ENCODE measurements at regions not wholly inside any gene's neighbourhood (a gene's known extent, or its start where the extent isn't known, plus 50 kb on each side); places are given as distances from the start of the nearest gene placed in this dataset.

DNA sequence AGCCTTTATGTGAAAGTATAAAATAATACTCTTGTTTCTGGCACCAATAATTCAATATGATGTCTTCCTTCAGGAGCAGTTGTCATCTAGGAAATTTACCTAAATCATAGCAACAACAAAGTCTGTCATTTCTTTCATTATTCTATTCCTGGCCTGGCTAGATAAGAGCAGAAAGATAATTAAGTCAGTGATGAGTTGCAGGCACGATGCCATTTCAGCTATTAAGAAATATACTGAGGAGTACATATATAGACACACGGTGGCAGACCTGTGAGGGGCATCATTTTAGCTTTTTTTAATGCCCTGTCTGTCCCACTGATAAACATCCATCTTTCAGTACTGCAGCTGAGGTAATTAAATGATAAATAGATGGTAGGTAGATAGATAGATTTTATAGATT is 756.1 kb upstream of the EPHA7 start:
- peaks cover 2% of the 10 kb centered on the region for H3K36me3 Mint-ChIP-seq
- H3F3A ChIP-seq (ENCODE audit: low read depth): peaks cover 9% of the 10 kb centered on the region
- no peak overlapping the region for H3K27ac Mint-ChIP-seq
- TF ChIP-seq, protein P1, sequence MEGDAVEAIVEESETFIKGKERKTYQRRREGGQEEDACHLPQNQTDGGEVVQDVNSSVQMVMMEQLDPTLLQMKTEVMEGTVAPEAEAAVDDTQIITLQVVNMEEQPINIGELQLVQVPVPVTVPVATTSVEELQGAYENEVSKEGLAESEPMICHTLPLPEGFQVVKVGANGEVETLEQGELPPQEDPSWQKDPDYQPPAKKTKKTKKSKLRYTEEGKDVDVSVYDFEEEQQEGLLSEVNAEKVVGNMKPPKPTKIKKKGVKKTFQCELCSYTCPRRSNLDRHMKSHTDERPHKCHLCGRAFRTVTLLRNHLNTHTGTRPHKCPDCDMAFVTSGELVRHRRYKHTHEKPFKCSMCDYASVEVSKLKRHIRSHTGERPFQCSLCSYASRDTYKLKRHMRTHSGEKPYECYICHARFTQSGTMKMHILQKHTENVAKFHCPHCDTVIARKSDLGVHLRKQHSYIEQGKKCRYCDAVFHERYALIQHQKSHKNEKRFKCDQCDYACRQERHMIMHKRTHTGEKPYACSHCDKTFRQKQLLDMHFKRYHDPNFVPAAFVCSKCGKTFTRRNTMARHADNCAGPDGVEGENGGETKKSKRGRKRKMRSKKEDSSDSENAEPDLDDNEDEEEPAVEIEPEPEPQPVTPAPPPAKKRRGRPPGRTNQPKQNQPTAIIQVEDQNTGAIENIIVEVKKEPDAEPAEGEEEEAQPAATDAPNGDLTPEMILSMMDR (IDR thresholded peaks at IDR 0.05): no peak
- TF ChIP-seq EZH2 (IDR thresholded peaks at IDR 0.05) (no peak), EZH2phosphoT487 (IDR thresholded peaks at IDR 0.05) (no peak)
- H3K27me3 ChIP-seq: no peaks in the 10 kb centered on the region
- DNase-seq (ENCODE audit: low spot score): no peak
- H3K27ac ChIP-seq: no peak overlapping the region
- no peak overlapping the region for H3K4me3 ChIP-seq
- H3K4me1 Mint-ChIP-seq: peaks cover 6% of the 10 kb centered on the region
- H3K36me3 ChIP-seq: no peaks in the 10 kb centered on the region
- H3K9me3 ChIP-seq (ENCODE audit: low read depth): no peaks in the 10 kb centered on the region
- H3K4me1 ChIP-seq: peaks cover 15% of the 10 kb centered on the region
- H3K4me2 ChIP-seq: no peak overlapping the region
- H2AFZ ChIP-seq (replicated peaks): no peak overlapping the region
- no peaks in the 10 kb centered on the region for H4K20me1 ChIP-seq (ENCODE audit: low read depth)
- no peak overlapping the region for H3K9ac ChIP-seq
- peaks cover 11% of the 10 kb centered on the region for H3K9me3 Mint-ChIP-seq
- no peaks in the 10 kb centered on the region for H3K79me2 ChIP-seq (ENCODE audit: low read depth)
- H3K4me3 Mint-ChIP-seq: no peak overlapping the region
- H3K27me3 Mint-ChIP-seq (ENCODE audit: insufficient read depth, low read depth): peaks cover 7% of the 10 kb centered on the region

DNA sequence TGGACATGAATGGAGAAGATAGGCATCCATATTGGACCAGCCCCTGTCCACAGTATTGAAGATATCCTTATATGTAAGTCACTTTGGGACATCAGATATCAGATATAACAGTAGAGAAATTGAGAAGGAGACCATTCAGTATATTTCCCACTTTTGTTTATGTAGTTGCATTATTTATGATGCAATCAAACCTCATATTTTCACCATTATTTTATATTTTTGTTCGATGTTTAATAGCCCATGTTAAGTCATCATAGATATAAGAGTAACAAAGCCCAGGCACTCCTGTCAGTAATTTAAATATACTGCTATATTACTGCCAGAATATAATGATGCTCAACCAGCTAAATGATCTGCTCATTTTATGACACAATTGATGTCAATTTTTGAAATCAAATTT is 744.5 kb upstream of the EPHA7 start:
- Mint-ChIP-seq H3K27me3 (ENCODE audit: insufficient read depth, low read depth) (peaks cover 2% of the 10 kb centered on the region), H3K9me3 (peaks cover 7% of the 10 kb centered on the region), H3K27ac (no peak overlapping the region), H3K36me3 (no peaks in the 10 kb centered on the region), H3K4me3 (no peak overlapping the region), H3K4me1 (peaks cover 1% of the 10 kb centered on the region)
- TF ChIP-seq, protein P1 (IDR thresholded peaks at IDR 0.05): no peak
- no peak for TF ChIP-seq EZH2 (IDR thresholded peaks at IDR 0.05)
- TF ChIP-seq EZH2phosphoT487 (IDR thresholded peaks at IDR 0.05): no peak
- no peak overlapping the region for H3K4me3 ChIP-seq
- no peaks in the 10 kb centered on the region for H3K36me3 ChIP-seq
- H4K20me1 ChIP-seq (ENCODE audit: low read depth): no peaks in the 10 kb centered on the region
- no peaks in the 10 kb centered on the region for H3F3A ChIP-seq (ENCODE audit: low read depth)
- H3K4me2 ChIP-seq: no peak overlapping the region
- no peak overlapping the region for H3K27ac ChIP-seq
- no peak for DNase-seq (ENCODE audit: low spot score)
- H2AFZ ChIP-seq (replicated peaks): no peak overlapping the region
- no peaks in the 10 kb centered on the region for H3K4me1 ChIP-seq
- no peaks in the 10 kb centered on the region for H3K9me3 ChIP-seq (ENCODE audit: low read depth)
- no peaks in the 10 kb centered on the region for H3K79me2 ChIP-seq (ENCODE audit: low read depth)
- H3K9ac ChIP-seq: no peak overlapping the region
- no peaks in the 10 kb centered on the region for H3K27me3 ChIP-seq

DNA sequence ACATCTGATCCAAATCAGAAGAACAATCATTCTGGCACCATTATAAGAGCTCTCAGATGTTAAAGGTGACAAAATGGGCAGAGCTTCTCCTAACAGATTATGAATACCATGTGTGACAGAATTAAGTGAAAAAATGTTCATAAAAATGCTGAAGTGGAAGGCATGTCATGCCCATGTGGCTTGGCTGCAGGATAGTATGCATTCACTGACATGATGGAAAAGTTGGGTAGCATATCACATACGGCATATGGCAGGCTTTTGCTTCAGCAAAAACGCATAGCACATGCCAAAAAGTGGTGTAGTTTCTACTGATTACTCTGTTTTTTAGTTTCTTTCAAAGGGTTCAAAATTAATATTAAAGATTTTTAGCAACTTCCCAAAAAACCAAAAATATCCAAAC is 731.5 kb upstream of the EPHA7 start:
- peaks cover 3% of the 10 kb centered on the region for H3K9me3 Mint-ChIP-seq
- no peak overlapping the region for H3K4me3 Mint-ChIP-seq
- peaks cover 4% of the 10 kb centered on the region for H3K4me1 Mint-ChIP-seq
- H3K27me3 Mint-ChIP-seq (ENCODE audit: insufficient read depth, low read depth): no peaks in the 10 kb centered on the region
- Histone ChIP-seq H3K27me3 (no peaks in the 10 kb centered on the region), H3K9ac (no peak overlapping the region), H2AFZ (replicated peaks) (no peak overlapping the region), H3K4me3 (no peak overlapping the region), H3K79me2 (ENCODE audit: low read depth) (no peaks in the 10 kb centered on the region), H3K4me1 (no peaks in the 10 kb centered on the region), H4K20me1 (ENCODE audit: low read depth) (no peaks in the 10 kb centered on the region), H3K36me3 (no peaks in the 10 kb centered on the region), H3K27ac (no peak overlapping the region), H3F3A (ENCODE audit: low read depth) (no peaks in the 10 kb centered on the region), H3K9me3 (ENCODE audit: low read depth) (no peaks in the 10 kb centered on the region), H3K4me2 (no peak overlapping the region)
- TF ChIP-seq, protein P1 (IDR thresholded peaks at IDR 0.05): no peak
- TF ChIP-seq EZH2 (IDR thresholded peaks at IDR 0.05) (no peak), EZH2phosphoT487 (IDR thresholded peaks at IDR 0.05) (no peak)
- H3K27ac Mint-ChIP-seq: no peak overlapping the region
- no peaks in the 10 kb centered on the region for H3K36me3 Mint-ChIP-seq
- DNase-seq (ENCODE audit: low spot score): no peak

Data from neural progenitor cell (in vitro differentiated cells).